BLaER1 treated with 17β-estradiol and CSF1 and Interleukin-3, amounts not matched to agents 10 nM and 100 nM (cell line): ENCODE measurements at regions not wholly inside any gene's neighbourhood (a gene's known extent, or its start where the extent isn't known, plus 50 kb on each side); places are given as distances from the start of the nearest gene placed in this dataset.
A peak's percentile ranks its signal among the peaks of the same experiment; 100 is the strongest.

Experiments
- H3K27ac ChIP-seq, 11 experiments: shearing (Covaris generic); formaldehyde crosslinking; 2 replicates each; pipeline ENCODE4 v1.8.1; 2022
- H3K27me3 ChIP-seq, 11 experiments: shearing (Covaris generic); formaldehyde crosslinking; 2 replicates each; pipeline ENCODE4 v1.8.1; 2022
- H3K36me3 ChIP-seq, 11 experiments: shearing (Covaris generic); formaldehyde crosslinking; 2 replicates each; pipeline ENCODE4 v1.8.1; 2022
- H3K4me1 ChIP-seq, 10 experiments: shearing (Covaris generic); formaldehyde crosslinking; 2 replicates each; pipeline ENCODE4 v1.8.1; 2022
- H3K4me2 ChIP-seq, 11 experiments: shearing (Covaris generic); formaldehyde crosslinking; 2 replicates each; pipeline ENCODE4 v1.8.1; 2022
- H3K4me3 ChIP-seq, 10 experiments: shearing (Covaris generic); formaldehyde crosslinking; 2 replicates each; pipeline ENCODE4 v1.8.1; 2022
- H3K9ac ChIP-seq, 11 experiments: shearing (Covaris generic); formaldehyde crosslinking; 2 replicates each; pipeline ENCODE4 v1.8.1; 2022
- H3K9me3 ChIP-seq, 11 experiments: shearing (Covaris generic); formaldehyde crosslinking; replicated peaks in 1 of 11; 2 replicates each; pipeline ENCODE4 v1.8.1; 2022
- H4K20me1 ChIP-seq, 11 experiments: shearing (Covaris generic); formaldehyde crosslinking; 2 replicates each; pipeline ENCODE4 v1.8.1; 2022
- Cebpa-rat ChIP-seq, 11 experiments: shearing (Covaris generic); IDR thresholded peaks; 2 replicates each; pipeline ENCODE4 v1.8.1; 2022

- Histone ChIP-seq H3K9me3 (peaks cover 29 to 37% (median 32%) of the 10 kb centered on the region in 11 experiments), H3K4me1 (peaks cover 23 to 56% (median 51%) of the 10 kb centered on the region in 10 experiments), H3K27ac (no peak overlapping the region), H3K4me2 (peak overlapping the region in 8 of 11 experiments; percentile 92 to 99 (median 97); a peak in 12 of 22 replicates), H3K4me3 (no peak overlapping the region), H3K36me3 (no peaks in the 10 kb centered on the region; a peak in 1 of 22 replicates), H3K27me3 (peaks cover 8 to 56% (median 20%) of the 10 kb centered on the region in 11 experiments; a peak in 19 of 22 replicates), H4K20me1 (peaks cover 0 to 21% (median 13%) of the 10 kb centered on the region in 11 experiments; a peak in 9 of 22 replicates), H3K9ac (no peak overlapping the region)
- TF ChIP-seq Cebpa-rat (IDR thresholded peaks at IDR 0.05): no peak
These were observed 196.2 kb upstream of the C14orf180 start for GRCh38 chr14:104383088-104383995.

GRCh38 chr14:104383996-104384775, 195.4 kb upstream of the C14orf180 start:
- no peaks in the 10 kb centered on the region; a peak in 1 of 22 replicates for H3K36me3 ChIP-seq
- TF ChIP-seq Cebpa-rat (IDR thresholded peaks at IDR 0.05): no peak
- peak overlapping the region in 9 of 11 experiments; percentile 41 to 99 (median 97); a peak in 17 of 22 replicates for H3K4me2 ChIP-seq
- no peak overlapping the region for H3K9ac ChIP-seq
- peaks cover 28 to 65% (median 59%) of the 10 kb centered on the region in 10 experiments for H3K4me1 ChIP-seq
- H4K20me1 ChIP-seq: peaks cover 0 to 25% (median 13%) of the 10 kb centered on the region in 11 experiments; a peak in 9 of 22 replicates
- H3K27me3 ChIP-seq: peaks cover 8 to 64% (median 26%) of the 10 kb centered on the region in 11 experiments; a peak in 19 of 22 replicates
- no peak overlapping the region for H3K27ac ChIP-seq
- H3K9me3 ChIP-seq: peaks cover 26 to 31% (median 27%) of the 10 kb centered on the region in 11 experiments
- H3K4me3 ChIP-seq: no peak overlapping the region

- Histone ChIP-seq H3K4me1 (peaks cover 33 to 70% (median 64%) of the 10 kb centered on the region in 10 experiments), H3K4me3 (no peak overlapping the region), H3K27me3 (peaks cover 8 to 70% (median 26%) of the 10 kb centered on the region in 11 experiments; a peak in 19 of 22 replicates), H3K27ac (no peak overlapping the region), H3K9me3 (peaks cover 20 to 26% (median 22%) of the 10 kb centered on the region in 11 experiments), H3K4me2 (peak overlapping the region in 9 of 11 experiments; percentile 41 to 99 (median 97); a peak in 18 of 22 replicates), H4K20me1 (peaks cover 0 to 25% (median 13%) of the 10 kb centered on the region in 11 experiments; a peak in 9 of 22 replicates), H3K36me3 (no peaks in the 10 kb centered on the region; a peak in 1 of 22 replicates), H3K9ac (0 out of 22 replicates have a peak overlapping the region, but pooled peaks of 1 of the 11 experiments have one; percentile 9)
- TF ChIP-seq Cebpa-rat (IDR thresholded peaks at IDR 0.05): no peak
These were observed 194.8 kb upstream of the C14orf180 start for GRCh38 chr14:104384776-104385071.

GRCh38 chr14:104385111-104385510, 194.5 kb upstream of the C14orf180 start:
- H3K4me1 ChIP-seq: peaks cover 36 to 74% (median 68%) of the 10 kb centered on the region in 10 experiments
- H3K27ac ChIP-seq: no peak overlapping the region
- H3K9ac ChIP-seq: peak overlapping the region in 2 of 11 experiments; percentile 4 to 9; a peak in 1 of 22 replicates
- no peak overlapping the region for H3K4me3 ChIP-seq
- H3K4me2 ChIP-seq: peak overlapping the region in 9 of 11 experiments; percentile 75 to 99 (median 97); a peak in 18 of 22 replicates
- peaks cover 8 to 74% (median 26%) of the 10 kb centered on the region in 11 experiments; a peak in 19 of 22 replicates for H3K27me3 ChIP-seq
- no peaks in the 10 kb centered on the region; a peak in 1 of 22 replicates for H3K36me3 ChIP-seq
- H3K9me3 ChIP-seq: peaks cover 16 to 22% (median 18%) of the 10 kb centered on the region in 11 experiments
- H4K20me1 ChIP-seq: peaks cover 0 to 25% (median 13%) of the 10 kb centered on the region in 11 experiments; a peak in 9 of 22 replicates
- TF ChIP-seq Cebpa-rat (IDR thresholded peaks at IDR 0.05): no peak

GRCh38 chr14:104385531-104386101, 193.9 kb upstream of the C14orf180 start:
- Histone ChIP-seq H3K4me3 (peak overlapping the region in 3 of 10 experiments; percentile 5 to 34 (median 30); a peak in 4 of 20 replicates), H3K27ac (peak overlapping the region in 1 of 11 experiments; percentile 42; a peak in 2 of 22 replicates), H4K20me1 (peaks cover 0 to 25% (median 13%) of the 10 kb centered on the region in 11 experiments; a peak in 9 of 22 replicates), H3K4me2 (peak overlapping the region in 10 of 11 experiments; percentile 61 to 99 (median 96); a peak in 19 of 22 replicates), H3K4me1 (peaks cover 36 to 79% (median 73%) of the 10 kb centered on the region in 10 experiments), H3K27me3 (peaks cover 8 to 79% (median 26%) of the 10 kb centered on the region in 11 experiments; a peak in 19 of 22 replicates), H3K36me3 (no peaks in the 10 kb centered on the region; a peak in 1 of 22 replicates), H3K9me3 (peaks cover 11 to 17% (median 13%) of the 10 kb centered on the region in 11 experiments), H3K9ac (peak overlapping the region in 4 of 11 experiments; percentile 40 to 53 (median 46); a peak in 5 of 22 replicates)
- TF ChIP-seq Cebpa-rat (IDR thresholded peaks at IDR 0.05): no peak

GRCh38 chr14:104386151-104386841, 193.3 kb upstream of the C14orf180 start:
- peak overlapping the region; percentile 49 to 99 (median 95) for H3K4me2 ChIP-seq
- TF ChIP-seq Cebpa-rat (IDR thresholded peaks at IDR 0.05): no peak
- no peaks in the 10 kb centered on the region for H3K36me3 ChIP-seq
- peaks cover 8 to 85% (median 26%) of the 10 kb centered on the region in 11 experiments; a peak in 19 of 22 replicates for H3K27me3 ChIP-seq
- peaks cover 37 to 86% (median 80%) of the 10 kb centered on the region in 10 experiments for H3K4me1 ChIP-seq
- H3K27ac ChIP-seq: peak overlapping the region in 4 of 11 experiments; percentile 18 to 59 (median 44); a peak in 7 of 22 replicates
- H3K9me3 ChIP-seq: peaks cover 5 to 10% (median 6%) of the 10 kb centered on the region in 11 experiments; a peak in 20 of 22 replicates
- H3K4me3 ChIP-seq: peak overlapping the region in 4 of 10 experiments; percentile 18 to 34 (median 28); a peak in 5 of 20 replicates
- peaks cover 0 to 25% (median 13%) of the 10 kb centered on the region in 11 experiments; a peak in 9 of 22 replicates for H4K20me1 ChIP-seq
- peak overlapping the region in 4 of 11 experiments; percentile 40 to 57 (median 54); a peak in 6 of 22 replicates for H3K9ac ChIP-seq
